ENCODE measurements at regions not wholly inside any gene's neighbourhood (a gene's known extent, or its start where the extent isn't known, plus 50 kb on each side); places are given as distances from the start of the nearest gene placed in this dataset.

GRCh38 chr10:20635570-20635969 is 261.5 kb downstream of the NEBL start:
- TF ChIP-seq POLR2AphosphoS5 (IDR thresholded peaks at IDR 0.05; ENCODE audit: borderline replicate concordance, low read depth, low read length): no peak
- TF ChIP-seq EZH2 (IDR thresholded peaks at IDR 0.05): no peak
